Caco-2 (cell line): ENCODE measurements at regions not wholly inside any gene's neighbourhood (a gene's known extent, or its start where the extent isn't known, plus 50 kb on each side); places are given as distances from the start of the nearest gene placed in this dataset.

Experiments
- BruUV-seq: library from RNA; stranded (reverse); fragments of 400-500 nt; replicated peaks from 2 replicates; lab custom pipeline; 2021; lab: Mats Ljungman, UMichigan
- CTCF ChIA-PET: fragments of 300-600 bp; sonication (Branson Sonifier 250); formaldehyde crosslinking; loops from one replicate; lab custom pipeline; 2022; ENCODE audit warnings: antibody characterized with exemption; lab: Charles Lee
- POLR2A ChIA-PET: fragments of 300-600 bp; sonication (Branson Sonifier 250); formaldehyde crosslinking; loops from one replicate; lab custom pipeline; 2022; ENCODE audit warnings: antibody characterized with exemption; lab: Charles Lee
- DNase-seq, 2 experiments: peaks; one replicate each; pipeline versions ENCODE4 v3.0.0 to v3.0.0-alpha.2; 2020 to 2022
- H3K27me3 ChIP-seq: replicated peaks from 2 replicates; pipeline ENCODE4 v1.6.0; 2011; ENCODE audit warnings: low read length; ENCODE audit not compliant: control insufficient read depth, insufficient read depth
- H3K36me3 ChIP-seq: 2 replicates; pipeline ENCODE4 v1.5.1; 2011; ENCODE audit warnings: low read length; ENCODE audit not compliant: control insufficient read depth, insufficient read depth
- H3K4me1 ChIP-seq: fragments of 250-450 bp; sonication (Bioruptor Pico); 2 replicates; pipeline ENCODE4 v1.5.1; 2020; ENCODE audit warnings: mild to moderate bottlenecking
- H3K4me3 ChIP-seq: 2 replicates; pipeline ENCODE4 v1.5.1; 2011; ENCODE audit warnings: low read depth, mild to moderate bottlenecking, control low read depth, low read length
- H3K9me3 ChIP-seq: fragments of 250-450 bp; sonication (Bioruptor Pico); 2 replicates; pipeline ENCODE4 v1.5.1; 2020; ENCODE audit warnings: mild to moderate bottlenecking, moderate library complexity
- H3K27ac Mint-ChIP-seq: one replicate; pipeline ENCODE4 v1.8.0; 2022; ENCODE audit warnings: mixed read lengths; ENCODE audit not compliant: unreplicated experiment
- H3K27me3 Mint-ChIP-seq: one replicate; pipeline ENCODE4 v1.8.0; 2022; ENCODE audit warnings: mixed read lengths; ENCODE audit not compliant: insufficient read depth, unreplicated experiment
- H3K36me3 Mint-ChIP-seq: one replicate; pipeline ENCODE4 v1.8.0; 2022; ENCODE audit warnings: mild to moderate bottlenecking, mixed read lengths; ENCODE audit not compliant: insufficient read depth, unreplicated experiment
- H3K4me1 Mint-ChIP-seq: one replicate; pipeline ENCODE4 v1.8.0; 2022; ENCODE audit warnings: low read depth, mixed read lengths; ENCODE audit not compliant: unreplicated experiment
- H3K4me3 Mint-ChIP-seq: one replicate; pipeline ENCODE4 v1.8.0; 2022; ENCODE audit warnings: mild to moderate bottlenecking, moderate library complexity, mixed read lengths; ENCODE audit not compliant: unreplicated experiment
- H3K9me3 Mint-ChIP-seq: one replicate; pipeline ENCODE4 v1.8.0; 2022; ENCODE audit warnings: mixed read lengths; ENCODE audit not compliant: unreplicated experiment
- intact Hi-C: fragments of 100-400 bp; cut with micrococcal nuclease; formaldehyde crosslinking; loops from one replicate; pipeline ENCODE4 v1.10.0; 2022; ENCODE audit not compliant: unreplicated experiment
- TF ChIP-seq, protein P1 (sequence below), 2 experiments: fragments of 200-600 bp in 1 of 2; IDR thresholded peaks; 1 replicate in 1 of 2; 2 replicates in 1 of 2; pipeline versions ENCODE4 v1.5.1 to v1.8.0; 2011 to 2022; ENCODE audit warnings: antibody characterized with exemption in 1 of 2, control low read depth in 1 of 2, inconsistent platforms in 1 of 2, low read depth in 1 of 2, low read length in 1 of 2, mild to moderate bottlenecking in 1 of 2, moderate library complexity in 1 of 2; ENCODE audit not compliant: insufficient read depth in 1 of 2, severe bottlenecking in 1 of 2, unreplicated experiment in 1 of 2

DNA sequence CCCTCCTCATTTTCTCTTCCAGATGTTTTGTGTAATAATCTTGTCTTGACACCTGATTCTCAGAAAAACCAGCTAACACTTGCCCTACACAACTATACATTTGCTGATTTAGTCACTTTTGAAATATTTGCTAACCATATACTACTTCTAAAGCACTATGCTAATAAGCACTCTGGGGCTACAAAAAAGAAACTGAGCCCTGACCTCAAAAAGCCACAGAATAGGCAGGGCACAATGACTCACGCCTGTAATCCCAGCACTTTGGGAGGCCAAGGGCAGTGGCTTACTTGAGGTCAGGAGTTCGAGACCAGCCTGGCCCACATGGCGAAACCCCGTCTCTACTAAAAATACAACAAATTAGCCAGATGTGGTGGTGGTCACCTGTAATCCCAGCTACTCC lies 266.0 kb downstream of the RAD51AP2 start:
- no peak for DNase-seq
- no peak overlapping the region for H3K4me3 ChIP-seq
- Mint-ChIP-seq H3K27ac (no peak overlapping the region), H3K4me1 (no peaks in the 10 kb centered on the region), H3K9me3 (no peaks in the 10 kb centered on the region), H3K36me3 (no peaks in the 10 kb centered on the region), H3K27me3 (peaks cover 16% of the 10 kb centered on the region), H3K4me3 (no peak overlapping the region)
- H3K36me3 ChIP-seq, result no peaks in the 10 kb centered on the region
- BruUV-seq, result no TSS peak
- peaks cover 2% of the 10 kb centered on the region for H3K27me3 ChIP-seq
- POLR2A ChIA-PET, result no interaction called here
- TF ChIP-seq, protein P1, sequence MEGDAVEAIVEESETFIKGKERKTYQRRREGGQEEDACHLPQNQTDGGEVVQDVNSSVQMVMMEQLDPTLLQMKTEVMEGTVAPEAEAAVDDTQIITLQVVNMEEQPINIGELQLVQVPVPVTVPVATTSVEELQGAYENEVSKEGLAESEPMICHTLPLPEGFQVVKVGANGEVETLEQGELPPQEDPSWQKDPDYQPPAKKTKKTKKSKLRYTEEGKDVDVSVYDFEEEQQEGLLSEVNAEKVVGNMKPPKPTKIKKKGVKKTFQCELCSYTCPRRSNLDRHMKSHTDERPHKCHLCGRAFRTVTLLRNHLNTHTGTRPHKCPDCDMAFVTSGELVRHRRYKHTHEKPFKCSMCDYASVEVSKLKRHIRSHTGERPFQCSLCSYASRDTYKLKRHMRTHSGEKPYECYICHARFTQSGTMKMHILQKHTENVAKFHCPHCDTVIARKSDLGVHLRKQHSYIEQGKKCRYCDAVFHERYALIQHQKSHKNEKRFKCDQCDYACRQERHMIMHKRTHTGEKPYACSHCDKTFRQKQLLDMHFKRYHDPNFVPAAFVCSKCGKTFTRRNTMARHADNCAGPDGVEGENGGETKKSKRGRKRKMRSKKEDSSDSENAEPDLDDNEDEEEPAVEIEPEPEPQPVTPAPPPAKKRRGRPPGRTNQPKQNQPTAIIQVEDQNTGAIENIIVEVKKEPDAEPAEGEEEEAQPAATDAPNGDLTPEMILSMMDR (IDR thresholded peaks at IDR 0.05; ENCODE audit: insufficient read depth in 1 of 2, low read depth in 1 of 2, low read length in 1 of 2, severe bottlenecking in 1 of 2, unreplicated experiment in 1 of 2), result no peak
- intact Hi-C loops, result no loop called here
- no peaks in the 10 kb centered on the region for H3K9me3 ChIP-seq
- CTCF ChIA-PET, result no interaction called here
- H3K4me1 ChIP-seq, result no peaks in the 10 kb centered on the region

DNA sequence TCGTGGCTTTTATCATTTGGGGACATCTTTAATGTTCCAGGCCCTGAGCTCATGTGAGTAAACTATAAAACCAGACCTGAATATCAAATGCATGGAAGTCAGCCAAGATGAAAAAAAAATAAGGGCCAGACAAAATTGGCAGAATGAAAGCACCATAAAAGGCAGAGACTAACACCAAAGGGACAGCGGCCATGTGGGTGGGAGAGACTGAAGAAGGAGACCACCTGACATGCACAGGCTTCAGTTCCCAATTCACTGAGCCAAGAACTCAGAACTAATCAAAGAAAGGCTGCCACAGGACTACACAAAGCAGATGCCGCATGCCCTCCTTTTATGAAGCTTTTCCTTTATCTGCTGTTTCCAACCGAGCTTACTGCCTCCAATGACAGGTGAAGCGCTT lies 267.1 kb downstream of the RAD51AP2 start:
- ChIA-PET POLR2A (no interaction called here), CTCF (no interaction called here)
- no peaks in the 10 kb centered on the region for H3K9me3 Mint-ChIP-seq
- peaks cover 15% of the 10 kb centered on the region for H3K27me3 Mint-ChIP-seq
- Histone ChIP-seq H3K9me3 (no peaks in the 10 kb centered on the region), H3K36me3 (no peaks in the 10 kb centered on the region), H3K4me3 (no peak overlapping the region), H3K27me3 (peaks cover 2% of the 10 kb centered on the region), H3K4me1 (no peaks in the 10 kb centered on the region)
- DNase-seq, result no peak
- intact Hi-C loops, result no loop called here
- no peaks in the 10 kb centered on the region for H3K36me3 Mint-ChIP-seq
- no peaks in the 10 kb centered on the region for H3K4me1 Mint-ChIP-seq
- TF ChIP-seq, protein P1 (IDR thresholded peaks at IDR 0.05; ENCODE audit: insufficient read depth in 1 of 2, low read depth in 1 of 2, low read length in 1 of 2, severe bottlenecking in 1 of 2, unreplicated experiment in 1 of 2), result no peak
- no TSS peak for BruUV-seq
- no peak overlapping the region for H3K27ac Mint-ChIP-seq
- no peak overlapping the region for H3K4me3 Mint-ChIP-seq

DNA sequence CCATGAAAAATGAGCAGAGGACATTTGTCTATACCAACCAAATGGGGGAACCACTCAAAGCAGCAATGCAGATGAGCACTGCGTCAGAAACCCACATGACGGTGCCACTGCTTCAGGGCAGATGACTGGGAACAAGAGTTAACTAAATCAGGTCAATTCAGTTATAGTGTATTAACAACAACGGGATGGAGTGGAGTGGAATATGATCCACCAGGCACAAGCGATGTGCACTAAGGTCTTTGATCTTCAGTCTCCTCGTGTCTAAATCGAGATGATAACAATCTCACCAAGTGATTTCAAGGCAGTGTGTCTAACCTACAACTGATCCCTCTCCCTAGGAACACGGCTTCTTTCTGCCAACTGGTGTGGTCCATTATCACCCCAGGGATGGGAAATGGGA lies 269.0 kb downstream of the RAD51AP2 start:
- no peak overlapping the region for H3K4me3 ChIP-seq

More for the DNA sequence above, 269.0 kb downstream of the RAD51AP2 start:
- Mint-ChIP-seq H3K27ac (no peak overlapping the region), H3K4me1 (no peaks in the 10 kb centered on the region), H3K9me3 (no peaks in the 10 kb centered on the region), H3K4me3 (no peak overlapping the region), H3K27me3 (peaks cover 7% of the 10 kb centered on the region), H3K36me3 (no peaks in the 10 kb centered on the region)
- H3K4me1 ChIP-seq, result no peaks in the 10 kb centered on the region
- ChIA-PET POLR2A (no interaction called here), CTCF (no interaction called here)
- intact Hi-C loops, result no loop called here
- TF ChIP-seq, protein P1 (IDR thresholded peaks at IDR 0.05; ENCODE audit: insufficient read depth in 1 of 2, low read depth in 1 of 2, low read length in 1 of 2, severe bottlenecking in 1 of 2, unreplicated experiment in 1 of 2), result no peak
- no peak for DNase-seq
- no peaks in the 10 kb centered on the region for H3K9me3 ChIP-seq
- H3K27me3 ChIP-seq, result peaks cover 2% of the 10 kb centered on the region
- BruUV-seq, result no TSS peak
- no peaks in the 10 kb centered on the region for H3K36me3 ChIP-seq
